GM19372 (cell line): ENCODE measurements at regions not wholly inside any gene's neighbourhood (a gene's known extent, or its start where the extent isn't known, plus 50 kb on each side); places are given as distances from the start of the nearest gene placed in this dataset.
"Not testable (repeated sequence)": the region's sequence is repeated elsewhere in the genome, so short reads cannot be mapped to it uniquely, and the experiment has no call there.

ENCODE experiments used
- ATAC-seq: cut with Tn5 transposase; IDR thresholded peaks from one replicate; pipeline ENCODE4 v1.9.1; 2021; ENCODE audit warnings: mild to moderate bottlenecking, low read depth, moderate library complexity; ENCODE audit not compliant: unreplicated experiment

GRCh38 chr18:1774261-1774660, 797.0 kb downstream of the METTL4 start:
- ATAC-seq: no peak

GRCh38 chr18:1777843-1778242, 793.5 kb downstream of the METTL4 start:
- ATAC-seq: no peak

- ATAC-seq: no peak
Observed at GRCh38 chr18:1778496-1779178, 792.7 kb downstream of the METTL4 start.

GRCh38 chr18:1779587-1779986, 791.7 kb downstream of the METTL4 start:
- ATAC-seq: no peak

GRCh38 chr18:1784113-1784512, 787.2 kb downstream of the METTL4 start:
- ATAC-seq: no peak

GRCh38 chr18:1785980-1786379, 785.3 kb downstream of the METTL4 start:
- ATAC-seq: not testable (repeated sequence)

GRCh38 chr18:1796636-1797035, 774.7 kb downstream of the METTL4 start:
- ATAC-seq: no peak

GRCh38 chr18:1797235-1797634, 774.1 kb downstream of the METTL4 start:
- ATAC-seq: no peak

GRCh38 chr18:1805521-1805920, 765.8 kb downstream of the METTL4 start:
- ATAC-seq: no peak

- ATAC-seq: no peak
Observed at GRCh38 chr18:1806884-1807615, 764.3 kb downstream of the METTL4 start.

- ATAC-seq: no peak
Observed at GRCh38 chr18:1811282-1811681, 760.0 kb downstream of the METTL4 start.

- no peak for ATAC-seq
Observed at GRCh38 chr18:1825296-1825695, 746.0 kb downstream of the METTL4 start.

- no peak for ATAC-seq
Observed at GRCh38 chr18:1840878-1841277, 730.4 kb downstream of the METTL4 start.

- no peak for ATAC-seq
Observed at GRCh38 chr18:1846640-1847039, 724.7 kb downstream of the METTL4 start.

GRCh38 chr18:1848716-1849115, 722.6 kb downstream of the METTL4 start:
- no peak for ATAC-seq

GRCh38 chr18:1849386-1849785, 721.9 kb downstream of the METTL4 start:
- ATAC-seq: no peak

GRCh38 chr18:1857281-1857680, 714.0 kb downstream of the METTL4 start:
- ATAC-seq: not testable (repeated sequence)

- ATAC-seq: no peak
Observed at GRCh38 chr18:1861473-1861872, 709.8 kb downstream of the METTL4 start.

- ATAC-seq: no peak
Observed at GRCh38 chr18:1865869-1866268, 705.4 kb downstream of the METTL4 start.

GRCh38 chr18:1872274-1872673, 699.0 kb downstream of the METTL4 start:
- no peak for ATAC-seq

GRCh38 chr18:1875219-1875618, 696.1 kb downstream of the METTL4 start:
- no peak for ATAC-seq

GRCh38 chr18:1884623-1885022, 686.7 kb downstream of the METTL4 start:
- no peak for ATAC-seq
